ELR (cell line): ENCODE measurements at regions not wholly inside any gene's neighbourhood (a gene's known extent, or its start where the extent isn't known, plus 50 kb on each side); places are given as distances from the start of the nearest gene placed in this dataset.

Experiments used
- DNase-seq: peaks from one replicate; pipeline ENCODE4 v3.0.0-alpha.2; 2015; ENCODE audit warnings: low read depth

DNA sequence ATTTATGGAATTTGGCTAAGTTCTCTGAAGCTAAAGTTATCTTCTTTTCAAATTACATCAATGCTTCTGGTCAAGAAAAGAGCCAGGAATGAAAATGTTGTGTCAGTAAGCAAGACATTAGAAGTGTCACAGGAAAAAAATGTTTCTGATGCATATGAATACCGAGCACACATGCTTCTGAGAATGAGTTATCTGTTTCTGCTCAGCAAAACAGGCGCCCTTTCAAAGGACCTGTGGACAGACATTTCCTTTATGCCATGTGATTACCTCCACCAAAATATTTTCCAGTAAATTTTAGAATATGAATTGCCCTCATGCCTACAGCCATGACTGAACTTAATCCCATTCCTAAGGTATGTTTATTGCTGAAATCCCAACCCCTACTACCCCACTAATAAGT, 55.4 kb upstream of the RNF180 start:
- DNase-seq = no peak

DNA sequence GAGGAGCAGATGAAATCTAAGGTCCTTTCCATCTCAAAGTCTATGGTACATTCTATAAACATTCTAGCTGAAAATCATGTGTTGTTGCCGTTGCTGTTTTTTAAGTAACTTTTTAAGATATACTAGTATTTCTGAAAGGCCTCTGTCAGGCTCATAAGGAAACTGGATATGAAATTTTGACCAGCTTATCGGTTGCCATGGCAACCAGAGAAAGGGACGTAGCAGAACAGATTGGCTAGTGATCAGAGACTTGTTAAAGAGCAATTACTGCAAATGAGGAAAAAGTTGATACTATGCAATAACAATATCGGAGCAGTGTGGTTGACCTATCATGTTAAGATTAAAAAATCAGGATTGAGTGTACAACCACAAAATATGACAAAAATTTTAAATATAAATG, 57.0 kb upstream of the RNF180 start:
- no peak for DNase-seq

DNA sequence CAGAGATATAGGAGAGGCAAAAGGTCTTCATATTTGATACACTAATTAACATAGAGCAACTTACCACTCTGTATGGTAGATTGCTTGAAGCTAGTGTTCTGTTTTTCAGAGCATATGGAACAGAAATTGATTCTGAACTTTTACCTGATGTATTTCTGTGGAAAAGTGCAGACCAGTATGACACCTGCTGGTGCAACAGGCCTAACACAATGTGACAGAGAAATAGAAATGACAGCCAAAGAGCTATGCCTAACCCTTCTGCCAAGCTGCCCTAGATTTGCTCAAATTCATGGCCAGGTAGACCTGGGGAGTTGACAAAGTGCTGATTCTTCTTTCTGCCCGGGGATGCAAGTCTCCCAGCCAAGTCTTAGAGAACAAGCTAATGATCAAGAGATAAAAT, 65.4 kb upstream of the RNF180 start:
- no peak for DNase-seq

DNA sequence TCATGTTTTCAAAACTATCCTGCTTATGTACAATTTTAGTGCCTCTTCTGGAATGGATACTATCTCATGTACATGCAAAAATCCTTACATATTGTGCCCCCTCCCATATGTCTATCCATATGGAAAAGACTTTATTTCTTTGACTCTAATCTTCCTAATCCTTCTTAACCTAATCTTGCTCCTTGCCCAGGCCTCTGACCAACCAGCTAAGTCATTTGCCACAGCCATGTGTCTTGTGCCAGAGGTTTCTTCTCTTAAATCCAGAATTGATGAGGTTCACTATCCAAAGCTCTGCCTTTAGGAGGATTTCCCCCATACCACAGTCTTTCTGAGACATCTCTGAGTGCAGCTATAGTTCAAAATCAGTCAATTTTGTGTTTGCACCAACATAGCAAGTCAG, 68.9 kb upstream of the RNF180 start:
- DNase-seq = no peak

DNA sequence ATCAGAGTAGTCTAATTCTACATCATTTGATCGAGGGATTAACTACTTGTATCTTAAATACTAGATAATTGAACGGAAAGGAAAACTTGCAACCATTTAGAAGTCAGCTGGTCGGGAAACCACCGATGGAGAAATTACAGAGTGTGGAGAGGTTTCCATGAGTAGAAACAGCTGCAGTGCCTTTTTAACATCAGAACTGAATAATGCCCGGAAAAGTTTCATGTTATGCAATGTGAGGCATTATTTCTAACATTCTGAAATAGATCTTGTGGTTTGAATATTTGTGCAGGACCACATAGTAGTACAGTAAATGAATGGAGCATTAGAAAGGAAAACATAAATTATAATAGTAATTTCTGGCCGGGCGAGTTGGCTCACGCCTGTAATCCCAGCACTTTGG, 88.1 kb upstream of the RNF180 start:
- DNase-seq = no peak

DNA sequence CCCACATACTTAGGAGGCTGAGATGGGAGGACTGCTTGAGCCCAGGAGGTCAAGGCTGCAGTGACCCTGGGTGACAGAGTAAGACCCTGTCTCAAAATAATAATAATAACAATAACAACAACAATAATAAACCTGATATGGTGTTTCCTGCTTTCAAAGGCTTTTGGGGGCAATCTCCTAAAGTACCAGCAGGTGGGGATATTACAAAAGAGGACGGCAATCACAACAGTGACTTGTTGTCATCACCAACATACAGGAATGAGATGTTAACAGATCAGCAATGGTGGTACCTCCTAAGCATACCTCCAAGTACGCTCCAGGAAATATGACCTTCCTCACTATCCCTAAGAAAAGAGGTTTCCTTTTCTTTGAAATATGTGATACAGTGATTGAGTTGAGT, 91.1 kb upstream of the RNF180 start:
- DNase-seq = peak; percentile 43

DNA sequence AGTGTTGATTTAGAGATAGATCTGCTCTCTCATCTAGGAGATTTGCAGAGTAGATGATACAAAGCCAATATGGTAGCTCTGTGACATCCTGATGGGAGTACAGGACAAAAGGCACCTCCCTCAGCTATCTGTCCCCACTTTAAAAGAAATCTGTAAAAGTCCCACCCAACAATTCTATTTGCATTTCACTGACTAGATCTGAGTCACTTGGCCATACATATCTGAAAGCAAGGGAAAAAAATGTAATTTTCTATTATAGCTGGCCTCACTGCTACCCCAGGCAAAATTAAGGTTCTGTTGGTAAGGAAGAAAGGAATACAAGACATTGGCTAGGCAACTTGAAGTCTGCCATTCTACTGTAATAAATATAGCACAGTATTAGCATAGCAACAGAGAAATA, 96.2 kb upstream of the RNF180 start:
- no peak for DNase-seq

DNA sequence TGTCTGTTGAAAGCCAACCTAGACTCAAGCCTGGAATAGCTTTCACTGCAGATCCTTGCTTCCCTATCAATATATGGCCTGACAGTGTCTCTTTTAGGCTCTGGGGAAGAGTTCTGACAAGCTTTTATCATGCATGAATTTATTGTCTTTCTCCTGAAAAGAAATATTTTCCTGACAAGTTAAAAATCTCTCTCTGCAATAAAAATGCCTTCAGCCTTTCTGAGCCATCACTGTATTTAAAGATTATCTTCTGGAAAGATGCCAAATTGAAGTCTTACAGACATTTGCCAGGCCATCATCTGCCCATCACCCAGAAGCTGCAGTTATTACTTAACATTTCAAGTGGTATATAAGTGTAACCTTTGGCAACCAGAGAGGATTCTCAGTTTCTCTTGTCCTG, 88.1 kb upstream of the HTR1A start:
- no peak for DNase-seq

DNA sequence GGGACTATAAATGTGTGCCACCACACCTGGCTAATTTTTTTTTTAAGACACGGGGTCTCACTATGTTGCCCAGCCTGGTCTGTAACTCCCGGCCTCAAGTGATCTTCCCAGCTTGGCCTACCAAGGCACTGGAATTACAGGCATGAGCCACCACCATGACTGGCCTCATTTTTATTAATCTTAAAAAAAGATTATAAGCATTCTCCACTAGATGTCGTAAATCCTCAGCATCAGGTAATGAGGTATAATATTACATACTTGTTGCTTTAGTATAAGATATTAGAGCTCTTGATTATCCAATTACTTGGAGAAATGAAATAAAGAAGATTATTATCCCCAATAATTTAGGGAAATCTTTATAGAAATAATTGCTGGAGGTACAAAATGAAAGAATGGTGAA, 78.2 kb upstream of the HTR1A start:
- DNase-seq = peak; percentile 3

DNA sequence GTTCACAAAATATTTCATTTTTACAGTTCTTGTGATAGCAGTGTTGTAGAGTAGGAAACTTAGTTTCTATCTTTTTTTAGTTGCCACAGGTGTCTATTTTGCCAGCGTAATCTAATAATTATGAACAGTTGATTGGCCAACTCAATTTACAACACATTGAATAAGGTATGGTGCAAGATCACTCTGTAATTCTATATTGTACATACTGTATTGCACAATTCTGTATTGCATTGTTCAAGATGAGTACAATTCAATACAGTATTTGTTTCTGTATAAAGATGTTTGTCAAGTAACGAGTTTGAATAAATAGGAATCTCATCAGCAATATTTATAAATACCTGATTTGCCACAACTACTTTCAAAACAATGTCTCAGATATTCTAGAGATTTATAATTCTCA, 64.2 kb upstream of the HTR1A start:
- no peak for DNase-seq

DNA sequence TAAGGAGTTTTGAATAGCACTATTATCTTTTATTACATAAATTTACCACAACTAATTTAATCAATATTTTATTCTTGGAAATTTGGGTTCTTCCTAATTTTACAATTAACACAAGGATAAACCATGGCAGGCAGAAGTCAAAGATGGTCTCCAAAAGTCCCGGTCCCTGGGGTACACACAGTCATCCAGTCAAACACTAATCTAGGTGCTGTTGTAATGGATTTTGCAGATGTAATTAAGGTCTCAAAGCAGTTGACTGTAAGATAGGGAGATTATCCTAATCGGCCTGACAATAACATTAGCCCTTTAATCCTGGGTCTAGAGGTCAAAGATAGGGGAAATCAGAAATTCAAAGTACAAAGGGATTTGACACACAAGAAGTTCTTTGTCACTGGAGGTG, 57.5 kb upstream of the HTR1A start:
- DNase-seq = no peak

DNA sequence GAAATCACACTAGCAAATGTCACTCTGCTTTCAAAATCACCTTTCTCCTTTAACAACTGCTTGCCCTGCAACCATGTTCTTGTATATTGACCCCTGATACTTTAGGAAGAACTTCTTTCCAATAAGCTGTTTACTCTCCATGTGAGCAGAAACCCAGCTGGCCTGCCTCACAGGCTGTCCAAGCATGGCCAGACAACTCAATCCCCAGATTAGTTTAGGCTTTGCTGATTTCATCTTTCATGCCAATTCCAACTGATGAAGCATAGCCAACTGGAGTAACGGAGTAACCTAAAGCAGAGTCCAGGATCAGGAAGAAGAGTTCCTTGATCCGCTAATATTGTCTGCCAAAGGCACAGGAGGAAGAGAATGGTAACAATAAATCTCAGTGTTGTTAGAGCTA, 56.7 kb upstream of the HTR1A start:
- no peak for DNase-seq

DNA sequence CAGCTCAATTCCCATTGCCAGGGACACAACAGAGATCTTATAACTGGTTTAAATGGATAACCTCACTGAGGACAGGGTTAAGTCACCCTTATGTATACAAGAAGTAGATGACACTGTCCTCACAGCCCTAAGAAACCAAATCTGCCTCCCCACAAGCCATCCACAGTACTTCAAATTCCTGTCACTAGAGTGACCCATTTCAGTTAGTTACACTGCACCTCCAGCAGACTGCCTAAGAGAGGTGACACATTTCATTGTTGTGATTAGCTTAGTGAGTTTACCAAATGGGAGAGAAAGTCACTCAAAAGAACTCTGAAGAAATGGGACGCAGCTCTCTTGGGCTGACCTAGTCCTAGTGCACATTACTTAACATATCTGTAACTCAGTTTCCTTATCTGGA, 53.6 kb upstream of the HTR1A start:
- DNase-seq = no peak
